Ishikawa (cell line): ENCODE measurements at regions not wholly inside any gene's neighbourhood (a gene's known extent, or its start where the extent isn't known, plus 50 kb on each side); places are given as distances from the start of the nearest gene placed in this dataset.

Experiments used
- CEBPB ChIP-seq: IDR thresholded peaks from 2 replicates; pipeline ENCODE4 v1.6.1; 2012
- CREB1 ChIP-seq: IDR thresholded peaks from 2 replicates; pipeline ENCODE4 v1.6.1; 2012; ENCODE audit warnings: low read depth
- EGR1 ChIP-seq: IDR thresholded peaks from 2 replicates; pipeline ENCODE4 v1.6.1; 2012
- EP300 ChIP-seq: IDR thresholded peaks from 2 replicates; pipeline ENCODE4 v1.6.1; 2012; ENCODE audit warnings: borderline replicate concordance
- FOXM1 ChIP-seq: IDR thresholded peaks from 2 replicates; pipeline ENCODE4 v1.6.1; 2012; ENCODE audit warnings: low read depth, borderline replicate concordance
- MAX ChIP-seq: IDR thresholded peaks from 2 replicates; pipeline ENCODE4 v1.6.1; 2012
- NFIC ChIP-seq: IDR thresholded peaks from 2 replicates; pipeline ENCODE4 v1.6.1; 2012
- RAD21 ChIP-seq: IDR thresholded peaks from 2 replicates; pipeline ENCODE4 v1.6.1; 2012; ENCODE audit warnings: low read depth
- REST ChIP-seq: IDR thresholded peaks from 2 replicates; pipeline ENCODE4 v1.6.1; 2012; ENCODE audit warnings: low read depth, mild to moderate bottlenecking
- TAF1 ChIP-seq: IDR thresholded peaks from 2 replicates; pipeline ENCODE4 v1.6.1; 2012; ENCODE audit warnings: low read depth, mild to moderate bottlenecking
- TCF12 ChIP-seq: IDR thresholded peaks from 2 replicates; pipeline ENCODE4 v1.6.1; 2012; ENCODE audit warnings: low read depth
- TEAD4 ChIP-seq: IDR thresholded peaks from 2 replicates; pipeline ENCODE4 v1.6.1; 2012
- USF1 ChIP-seq: IDR thresholded peaks from 2 replicates; pipeline ENCODE4 v1.6.1; 2012
- YY1 ChIP-seq: IDR thresholded peaks from 2 replicates; pipeline ENCODE4 v1.6.1; 2012; ENCODE audit warnings: low read depth
- ZBTB7A ChIP-seq: IDR thresholded peaks from 2 replicates; pipeline ENCODE4 v1.6.1; 2012; ENCODE audit warnings: low read depth

- TF ChIP-seq FOXM1 (no peak), TEAD4 (no peak), TAF1 (no peak), ZBTB7A (no peak), MAX (no peak), NFIC (no peak), CEBPB (no peak), EGR1 (no peak), USF1 (no peak), CREB1 (no peak), REST (no peak), RAD21 (no peak)
Observed at GRCh38 chr4:123579961-123580360, 183.4 kb downstream of the SPRY1 start.

GRCh38 chr4:123580981-123581664 is 184.5 kb downstream of the SPRY1 start:
- TF ChIP-seq YY1 (no peak), TCF12 (no peak), ZBTB7A (no peak), CEBPB (no peak), TAF1 (no peak)

- TF ChIP-seq FOXM1 (no peak), CEBPB (no peak), YY1 (no peak), TCF12 (no peak), EGR1 (no peak), MAX (no peak), ZBTB7A (no peak), TEAD4 (no peak), EP300 (no peak)
Observed at GRCh38 chr4:123581802-123582201, 185.2 kb downstream of the SPRY1 start.

- TF ChIP-seq TCF12 (no peak), MAX (no peak), TAF1 (no peak), EP300 (no peak), CREB1 (no peak)
Observed at GRCh38 chr4:123583043-123583442, 186.4 kb downstream of the SPRY1 start.

- TF ChIP-seq NFIC (no peak), YY1 (no peak), ZBTB7A (no peak), EGR1 (no peak), MAX (no peak), CEBPB (no peak), FOXM1 (no peak), TCF12 (no peak), EP300 (no peak), TAF1 (no peak), RAD21 (no peak), USF1 (no peak), CREB1 (no peak)
Observed at GRCh38 chr4:123585111-123585510, 188.5 kb downstream of the SPRY1 start.

GRCh38 chr4:123587983-123588494 is 191.4 kb downstream of the SPRY1 start:
- TF ChIP-seq FOXM1 (no peak), RAD21 (no peak), CREB1 (no peak), REST (no peak), CEBPB (no peak), NFIC (no peak), TEAD4 (no peak), TAF1 (no peak), EP300 (no peak), ZBTB7A (no peak), YY1 (no peak), EGR1 (no peak), TCF12 (no peak), USF1 (no peak), MAX (no peak)
